ENCODE measurements at regions not wholly inside any gene's neighbourhood (a gene's known extent, or its start where the extent isn't known, plus 50 kb on each side); places are given as distances from the start of the nearest gene placed in this dataset.
A peak's percentile ranks its signal among the peaks of the same experiment; 100 is the strongest.
"Not testable (repeated sequence)": the region's sequence is repeated elsewhere in the genome, so short reads cannot be mapped to it uniquely, and the experiment has no call there.

DNA sequence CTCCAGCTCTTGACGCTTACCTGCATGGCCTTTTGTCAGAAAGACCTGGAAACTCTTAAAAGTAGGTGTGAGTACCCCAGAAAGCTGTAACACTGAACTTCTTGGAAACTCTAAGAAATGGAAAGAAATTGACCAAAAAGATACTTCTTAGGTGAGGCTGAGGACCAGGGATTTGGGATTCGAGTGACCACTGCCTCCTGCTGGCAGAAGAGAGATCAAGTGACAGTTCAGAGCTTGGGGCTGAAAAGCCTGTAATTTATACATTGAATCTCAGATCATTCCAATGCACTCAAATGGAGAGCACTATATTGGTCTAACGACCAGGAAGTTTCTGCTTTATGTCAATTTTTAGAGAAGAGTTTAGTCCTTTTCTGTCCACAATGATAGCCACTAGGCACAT is 204.6 kb downstream of the PDGFRA start:
- Mint-ChIP-seq H3K4me3 (no peak overlapping the region), H3K36me3 (ENCODE audit: low read depth) (no peaks in the 10 kb centered on the region), H3K27ac (no peak overlapping the region), H3K27me3 (peaks cover 28% of the 10 kb centered on the region), H3K4me1 (no peaks in the 10 kb centered on the region), H3K9me3 (no peaks in the 10 kb centered on the region)
- ATAC-seq (replicated peaks), result no peak

DNA sequence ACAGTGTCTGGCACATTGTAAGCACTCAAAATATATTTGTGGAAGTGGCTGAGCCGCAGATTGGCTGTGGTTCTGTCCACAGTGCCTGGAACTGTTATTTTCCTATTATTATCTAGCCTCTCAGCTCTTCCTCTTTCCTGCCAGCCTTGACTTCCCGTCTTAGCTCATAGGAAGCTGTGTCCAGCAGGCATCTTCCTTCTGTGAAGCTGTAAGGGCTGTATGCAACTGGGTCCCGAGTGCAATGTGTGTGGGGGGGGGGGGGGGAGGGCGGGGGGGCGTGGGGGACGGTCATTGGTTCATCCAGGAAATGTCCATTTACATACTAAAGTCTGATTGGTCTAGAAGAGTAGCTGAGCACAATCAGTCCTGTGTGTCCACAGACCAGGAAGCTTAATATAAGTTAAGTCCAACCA is 210.7 kb downstream of the PDGFRA start:
- H3K27ac Mint-ChIP-seq, result no peak overlapping the region
- H3K27me3 Mint-ChIP-seq, result peaks cover 24% of the 10 kb centered on the region

DNA sequence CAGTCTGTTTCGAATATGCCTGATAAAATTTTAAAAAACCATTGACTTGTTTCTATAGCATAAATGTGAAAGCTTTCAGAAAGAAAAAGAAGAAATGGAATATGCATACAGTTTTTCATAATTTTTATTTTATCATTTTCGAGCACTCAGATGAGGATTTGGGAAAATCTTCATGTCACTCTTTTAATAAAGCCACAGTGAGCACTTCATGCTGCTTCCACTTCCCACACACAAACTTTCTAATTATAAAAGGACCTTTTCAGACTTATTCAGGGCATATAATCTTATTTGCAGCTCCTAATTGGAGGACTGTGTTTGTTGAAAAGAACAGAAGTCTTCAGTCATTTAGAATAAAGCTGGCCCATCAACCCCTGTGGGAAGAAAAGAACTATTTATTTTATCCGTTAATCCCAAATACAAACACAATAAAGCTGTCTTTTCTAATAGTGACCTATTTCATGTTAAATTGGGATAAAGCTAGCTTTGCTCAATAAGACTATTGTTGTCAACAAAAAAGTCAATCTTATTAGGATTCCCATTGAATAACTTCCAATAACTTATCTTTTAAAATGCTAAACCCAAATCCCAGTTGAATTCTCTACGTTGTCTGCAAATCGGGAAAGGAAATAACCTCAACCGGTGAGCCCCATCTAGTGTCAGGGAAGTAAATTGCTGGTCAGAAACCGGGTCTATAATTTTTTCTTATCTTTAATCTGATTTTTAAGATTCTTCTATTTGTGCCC is 211.5 kb downstream of the PDGFRA start:
- Mint-ChIP-seq H3K27me3 (peaks cover 22% of the 10 kb centered on the region), H3K4me3 (no peak overlapping the region), H3K36me3 (ENCODE audit: low read depth) (no peaks in the 10 kb centered on the region), H3K4me1 (no peaks in the 10 kb centered on the region), H3K27ac (no peak overlapping the region), H3K9me3 (no peaks in the 10 kb centered on the region)
- ATAC-seq (replicated peaks), result no peak

More for the DNA sequence above, 210.7 kb downstream of the PDGFRA start:
- Mint-ChIP-seq H3K9me3 (no peaks in the 10 kb centered on the region), H3K4me1 (no peaks in the 10 kb centered on the region), H3K36me3 (ENCODE audit: low read depth) (no peaks in the 10 kb centered on the region), H3K4me3 (no peak overlapping the region)
- ATAC-seq (replicated peaks), result peak; percentile 31

DNA sequence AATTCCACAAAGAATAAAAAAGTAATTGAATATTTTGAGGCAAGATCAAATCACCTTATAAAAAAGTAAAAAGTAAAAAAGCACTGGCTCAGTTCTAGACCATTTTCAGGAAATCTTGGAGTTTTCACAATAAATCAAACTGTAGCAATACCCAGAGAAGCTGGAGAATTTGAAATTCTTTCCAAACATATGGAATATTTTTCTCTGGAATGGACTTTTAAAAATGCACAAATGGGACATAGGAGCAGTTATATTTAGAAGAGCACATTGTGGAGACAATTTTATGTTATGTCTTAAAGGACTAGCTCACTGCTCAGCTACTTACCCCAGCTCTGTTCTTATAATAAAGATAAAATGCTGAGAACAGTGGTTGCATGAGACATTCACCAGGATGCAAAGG is 211.9 kb upstream of the KIT start:
- H3K27me3 Mint-ChIP-seq, result peaks cover 7% of the 10 kb centered on the region
- peaks cover 15% of the 10 kb centered on the region for H3K9me3 Mint-ChIP-seq
- H3K4me3 Mint-ChIP-seq, result no peak overlapping the region
- no peaks in the 10 kb centered on the region for H3K36me3 Mint-ChIP-seq (ENCODE audit: low read depth)
- ATAC-seq (replicated peaks), result no peak
- no peak overlapping the region for H3K27ac Mint-ChIP-seq
- H3K4me1 Mint-ChIP-seq, result no peaks in the 10 kb centered on the region

DNA sequence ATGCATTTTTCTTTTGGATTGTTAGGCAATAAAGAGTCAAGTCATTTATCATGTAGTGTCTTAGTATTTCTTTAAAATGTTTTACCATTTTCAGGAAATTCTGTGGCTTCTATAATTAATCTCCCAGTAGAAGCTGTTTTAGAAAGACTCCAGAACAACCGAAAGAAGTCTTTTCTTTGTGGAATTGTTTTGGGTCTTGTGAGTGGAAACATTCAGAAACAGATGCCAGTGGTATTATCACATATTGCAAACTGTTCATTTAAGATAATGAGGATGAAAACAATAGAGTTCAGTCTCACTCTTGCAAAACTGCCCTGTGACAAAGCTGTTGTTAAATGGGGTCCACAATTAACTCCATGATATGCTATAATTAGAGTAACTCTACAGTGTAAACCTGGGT is 211.2 kb upstream of the KIT start:
- Mint-ChIP-seq H3K27me3 (peaks cover 7% of the 10 kb centered on the region), H3K4me3 (no peak overlapping the region), H3K4me1 (no peaks in the 10 kb centered on the region), H3K36me3 (ENCODE audit: low read depth) (no peaks in the 10 kb centered on the region), H3K9me3 (peaks cover 15% of the 10 kb centered on the region), H3K27ac (no peak overlapping the region)
- no peak for ATAC-seq (replicated peaks)

DNA sequence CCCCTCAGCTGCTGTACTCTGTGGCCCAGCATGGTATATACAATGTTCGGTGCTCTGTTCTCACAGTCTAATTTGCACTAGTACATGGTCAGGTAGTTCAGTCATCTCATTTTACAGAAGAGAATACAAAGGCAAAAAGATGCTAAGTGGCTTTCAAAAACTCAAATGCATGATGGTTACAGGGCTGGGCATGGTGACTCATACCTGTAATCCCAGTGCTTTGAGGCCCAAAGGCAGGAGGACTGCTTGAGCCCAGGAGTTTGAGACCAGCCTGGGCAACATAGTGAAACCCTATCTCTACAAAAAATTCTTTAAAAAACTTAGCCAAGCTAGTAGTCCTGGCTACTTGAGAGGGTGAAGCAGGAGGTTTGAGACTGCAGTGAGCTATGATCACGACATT is 210.5 kb upstream of the KIT start:
- H3K4me1 Mint-ChIP-seq, result no peaks in the 10 kb centered on the region
- no peak overlapping the region for H3K4me3 Mint-ChIP-seq
- H3K27ac Mint-ChIP-seq, result no peak overlapping the region
- peaks cover 21% of the 10 kb centered on the region for H3K9me3 Mint-ChIP-seq
- no peak for ATAC-seq (replicated peaks)
- H3K27me3 Mint-ChIP-seq, result peaks cover 12% of the 10 kb centered on the region
- H3K36me3 Mint-ChIP-seq (ENCODE audit: low read depth), result no peaks in the 10 kb centered on the region

DNA sequence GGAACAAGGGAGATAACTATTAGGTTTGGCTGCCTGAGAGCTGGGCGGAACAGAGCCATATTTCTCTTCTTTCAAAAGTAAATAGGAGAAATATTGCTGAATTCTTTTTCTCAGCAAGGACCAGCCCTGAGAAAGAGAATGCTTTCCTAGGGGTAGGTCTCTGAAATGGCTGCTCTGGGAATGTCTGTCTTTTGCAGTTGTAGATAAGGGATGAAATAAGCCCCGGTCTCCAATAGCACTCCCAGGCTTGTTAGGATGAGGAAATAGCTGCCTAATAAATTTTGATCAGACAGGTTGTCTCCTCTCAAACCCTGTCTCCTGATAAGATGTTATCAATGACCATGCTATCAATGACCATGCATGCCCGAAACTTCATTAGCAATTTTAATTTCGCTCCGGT is 207.8 kb upstream of the KIT start:
- peaks cover 11% of the 10 kb centered on the region for H3K27me3 Mint-ChIP-seq
- H3K4me3 Mint-ChIP-seq, result no peak overlapping the region
- H3K9me3 Mint-ChIP-seq, result peaks cover 22% of the 10 kb centered on the region
- H3K36me3 Mint-ChIP-seq (ENCODE audit: low read depth), result no peaks in the 10 kb centered on the region
- H3K27ac Mint-ChIP-seq, result no peak overlapping the region
- no peaks in the 10 kb centered on the region for H3K4me1 Mint-ChIP-seq
- ATAC-seq (replicated peaks), result no peak

DNA sequence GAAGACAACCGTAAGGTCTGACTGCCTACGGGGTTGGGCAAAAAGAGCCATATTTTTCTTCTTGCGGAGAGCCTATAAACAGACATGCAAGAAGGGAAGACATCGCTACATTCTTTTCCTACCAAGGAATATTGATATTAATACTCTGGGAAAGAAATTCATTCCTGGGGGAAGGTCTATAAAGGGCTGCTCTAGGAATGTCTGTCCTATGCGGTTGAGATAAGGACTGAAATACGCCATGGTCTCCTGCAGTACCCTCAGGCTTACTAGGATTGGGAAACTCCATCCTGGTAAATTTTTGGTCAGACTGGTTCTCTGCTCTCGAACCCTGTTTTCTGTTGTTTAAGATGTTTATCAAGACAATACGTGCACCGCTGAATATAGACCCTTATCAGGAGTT is 190.8 kb upstream of the KIT start:
- not testable (repeated sequence) for H3K36me3 Mint-ChIP-seq (ENCODE audit: low read depth); H3K27ac Mint-ChIP-seq; ATAC-seq (replicated peaks); H3K4me3 Mint-ChIP-seq; H3K4me1 Mint-ChIP-seq; H3K27me3 Mint-ChIP-seq
- peaks cover 14% of the 10 kb centered on the region for H3K9me3 Mint-ChIP-seq

DNA sequence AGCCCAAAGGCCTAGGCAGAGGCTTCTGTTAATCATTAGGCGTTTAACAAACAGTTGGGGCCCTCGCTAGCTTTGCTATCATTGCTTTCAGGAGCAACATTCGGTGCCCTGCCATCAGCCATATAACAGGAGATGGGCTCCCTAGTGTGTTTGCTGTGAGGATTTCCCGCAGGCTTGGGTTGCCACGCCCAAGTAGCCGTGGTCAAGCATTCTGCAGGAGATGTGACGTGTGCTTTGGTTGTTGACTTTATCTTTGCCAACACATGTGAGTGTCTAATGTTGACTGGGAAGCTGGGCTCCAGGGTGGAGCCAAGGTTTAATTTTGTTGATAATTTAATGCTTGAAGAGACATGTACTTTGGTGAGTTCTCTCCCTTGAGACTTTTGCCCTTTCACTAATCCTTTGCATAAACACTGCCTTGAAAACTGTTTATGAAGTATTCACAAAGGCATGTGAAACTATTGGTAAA is 184.6 kb upstream of the KIT start:
- peaks cover 10% of the 10 kb centered on the region for H3K27me3 Mint-ChIP-seq

DNA sequence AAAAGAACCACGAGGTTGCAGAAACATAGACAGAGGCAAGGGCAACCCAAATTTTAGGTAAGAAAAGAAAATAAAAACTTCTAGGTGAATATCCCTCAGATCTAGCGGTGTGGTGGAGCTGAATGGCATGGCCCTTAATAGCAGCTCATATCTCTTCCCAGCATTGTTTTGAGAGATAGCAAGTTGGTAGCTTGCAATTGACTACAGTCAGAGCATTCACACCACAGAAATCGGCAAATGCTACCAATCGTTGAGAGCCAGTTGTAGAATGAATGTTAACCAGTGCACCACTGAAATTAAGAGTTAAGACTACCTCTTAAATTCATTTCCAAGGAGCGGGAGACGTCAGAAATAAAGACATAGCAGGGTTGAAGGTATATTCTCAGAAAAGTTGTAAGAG is 184.0 kb upstream of the KIT start:
- H3K27me3 Mint-ChIP-seq, result peaks cover 10% of the 10 kb centered on the region
- no peaks in the 10 kb centered on the region for H3K36me3 Mint-ChIP-seq (ENCODE audit: low read depth)
- peaks cover 12% of the 10 kb centered on the region for H3K9me3 Mint-ChIP-seq
- no peak overlapping the region for H3K27ac Mint-ChIP-seq
- H3K4me1 Mint-ChIP-seq, result no peaks in the 10 kb centered on the region
- no peak for ATAC-seq (replicated peaks)
- no peak overlapping the region for H3K4me3 Mint-ChIP-seq

More for the DNA sequence above, 184.6 kb upstream of the KIT start:
- ATAC-seq (replicated peaks), result no peak
- H3K4me3 Mint-ChIP-seq, result no peak overlapping the region
- H3K4me1 Mint-ChIP-seq, result no peaks in the 10 kb centered on the region
- peaks cover 12% of the 10 kb centered on the region for H3K9me3 Mint-ChIP-seq
- no peaks in the 10 kb centered on the region for H3K36me3 Mint-ChIP-seq (ENCODE audit: low read depth)
- no peak overlapping the region for H3K27ac Mint-ChIP-seq

DNA sequence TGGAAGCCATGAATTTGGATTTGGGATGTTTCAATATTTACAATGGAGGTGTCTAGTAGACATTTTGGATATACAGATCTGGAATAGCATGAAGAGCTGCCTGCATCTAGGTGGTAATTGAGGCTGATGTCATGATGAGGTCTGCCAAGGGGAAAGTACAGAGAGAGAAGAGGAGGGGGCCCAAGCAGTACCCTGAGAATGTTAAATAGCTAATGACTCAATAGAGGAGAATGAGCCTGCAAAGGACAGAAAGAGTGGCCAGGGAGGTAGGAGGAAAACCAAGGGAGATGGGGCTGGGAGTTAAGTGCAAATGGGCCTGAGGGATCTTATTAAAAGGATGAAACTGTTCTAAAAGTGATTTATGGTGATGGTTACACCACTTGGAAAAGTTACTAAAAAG is 182.2 kb upstream of the KIT start:
- ATAC-seq (replicated peaks), result no peak
- H3K27ac Mint-ChIP-seq, result no peak overlapping the region
- no peaks in the 10 kb centered on the region for H3K36me3 Mint-ChIP-seq (ENCODE audit: low read depth)
- H3K27me3 Mint-ChIP-seq, result peaks cover 10% of the 10 kb centered on the region
- H3K9me3 Mint-ChIP-seq, result peaks cover 17% of the 10 kb centered on the region
- H3K4me1 Mint-ChIP-seq, result no peaks in the 10 kb centered on the region
- no peak overlapping the region for H3K4me3 Mint-ChIP-seq

DNA sequence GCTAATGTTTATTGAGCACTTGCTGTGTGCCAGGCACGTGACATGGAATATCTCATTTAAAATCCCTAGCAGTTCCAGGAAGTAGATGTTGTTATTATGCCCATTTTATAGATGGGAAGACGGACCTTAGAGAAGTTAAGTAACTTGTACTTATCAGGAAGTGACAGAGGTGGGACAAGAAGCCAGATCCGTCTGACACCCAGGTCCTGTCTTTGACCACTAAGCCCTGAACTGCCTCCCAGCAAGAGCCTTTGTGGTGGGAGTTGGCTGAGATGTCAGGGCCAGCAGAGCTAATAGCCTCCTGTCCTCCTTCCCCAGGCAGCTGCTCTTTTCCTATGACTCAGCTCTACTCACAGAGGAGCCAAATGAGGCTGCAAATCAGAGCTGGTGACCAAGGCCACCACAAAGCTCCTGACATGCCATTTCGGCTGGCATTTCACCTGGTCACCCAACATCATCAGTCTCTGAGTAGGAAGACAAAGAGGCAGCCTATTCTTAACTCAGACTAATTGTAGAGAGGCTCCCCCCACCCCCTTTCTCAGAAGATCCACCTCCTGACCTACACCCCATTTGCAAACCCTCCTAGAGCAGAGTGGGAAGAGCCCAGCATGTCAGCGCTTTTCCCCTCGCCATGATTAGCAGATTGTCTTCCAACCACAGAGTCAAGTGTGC is 175.1 kb upstream of the KIT start:
- Mint-ChIP-seq H3K36me3 (ENCODE audit: low read depth) (no peaks in the 10 kb centered on the region), H3K27me3 (no peaks in the 10 kb centered on the region), H3K4me3 (no peak overlapping the region), H3K9me3 (peaks cover 9% of the 10 kb centered on the region), H3K4me1 (no peaks in the 10 kb centered on the region), H3K27ac (no peak overlapping the region)
- no peak for ATAC-seq (replicated peaks)

DNA sequence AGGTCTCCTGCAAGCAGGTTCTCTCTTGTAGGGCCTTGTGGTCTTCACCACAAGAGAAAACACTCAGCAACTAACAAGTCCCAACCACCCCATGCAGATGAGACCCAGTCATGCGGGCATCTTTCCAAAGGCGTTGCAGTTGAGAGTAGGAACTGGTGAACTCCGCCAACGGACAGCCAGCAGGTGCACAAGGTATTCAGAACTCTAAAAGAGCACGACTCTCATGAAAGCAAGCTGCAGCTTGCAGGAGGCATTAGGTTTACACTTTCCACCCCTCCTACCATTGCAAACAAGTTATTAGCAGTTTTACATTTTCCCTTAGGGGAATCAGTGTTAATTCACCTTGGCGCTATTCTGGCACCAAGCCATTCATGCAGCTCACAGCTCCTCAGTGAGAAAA is 173.4 kb upstream of the KIT start:
- Mint-ChIP-seq H3K27ac (no peak overlapping the region), H3K36me3 (ENCODE audit: low read depth) (no peaks in the 10 kb centered on the region), H3K27me3 (no peaks in the 10 kb centered on the region), H3K4me1 (no peaks in the 10 kb centered on the region), H3K9me3 (peaks cover 5% of the 10 kb centered on the region), H3K4me3 (no peak overlapping the region)
- ATAC-seq (replicated peaks), result no peak

DNA sequence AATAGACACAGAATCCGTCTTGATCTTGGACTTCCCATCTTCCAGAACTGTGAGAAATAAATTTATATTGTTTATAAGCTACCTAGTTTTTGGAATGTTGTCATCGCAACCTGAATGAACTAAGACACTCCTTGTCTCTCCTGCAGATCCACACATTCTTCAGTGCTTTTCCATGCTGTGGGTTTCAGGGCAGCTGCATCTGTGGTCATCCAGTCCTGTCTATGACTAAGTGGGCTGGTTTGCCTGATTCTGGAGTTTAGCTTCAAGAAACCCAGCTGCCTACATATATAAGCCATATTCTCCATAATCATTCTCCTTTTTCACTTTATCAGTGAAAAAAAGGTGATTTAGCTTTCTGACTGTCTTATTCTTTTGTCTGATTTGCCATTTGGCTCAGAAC is 170.3 kb upstream of the KIT start:
- no peaks in the 10 kb centered on the region for H3K9me3 Mint-ChIP-seq
- H3K27ac Mint-ChIP-seq, result no peak overlapping the region
- H3K36me3 Mint-ChIP-seq (ENCODE audit: low read depth), result no peaks in the 10 kb centered on the region
- no peaks in the 10 kb centered on the region for H3K4me1 Mint-ChIP-seq
- no peaks in the 10 kb centered on the region for H3K27me3 Mint-ChIP-seq
- no peak overlapping the region for H3K4me3 Mint-ChIP-seq
- no peak for ATAC-seq (replicated peaks)

DNA sequence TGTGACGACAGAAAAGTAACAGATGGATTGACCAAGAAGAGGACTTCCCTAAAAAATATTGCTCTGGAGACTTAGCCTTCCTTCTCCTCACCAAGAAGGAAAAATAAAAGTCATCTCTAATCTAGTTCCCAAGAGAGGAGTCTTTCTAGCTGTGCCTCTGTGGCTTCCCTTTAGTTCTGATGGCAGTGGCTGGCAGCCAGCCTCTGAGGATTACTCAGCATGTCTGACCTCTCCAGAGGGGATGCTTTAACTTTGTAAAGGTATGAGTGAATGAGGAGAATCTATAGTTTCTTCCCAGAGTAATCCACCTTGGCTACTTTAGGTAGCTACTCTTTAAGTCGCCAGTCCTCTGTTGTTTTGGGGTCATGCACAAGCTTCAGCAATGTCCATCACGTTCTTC is 163.9 kb upstream of the KIT start:
- ATAC-seq (replicated peaks), result no peak

More for the DNA sequence above, 163.9 kb upstream of the KIT start:
- Mint-ChIP-seq H3K36me3 (ENCODE audit: low read depth) (no peaks in the 10 kb centered on the region), H3K4me3 (no peak overlapping the region), H3K4me1 (no peaks in the 10 kb centered on the region), H3K27me3 (peaks cover 3% of the 10 kb centered on the region), H3K9me3 (no peaks in the 10 kb centered on the region), H3K27ac (no peak overlapping the region)

Measured in activated T-helper 17 cell treated with anti-CD3 and anti-CD28 coated beads, Interleukin-2, amount 50 U/mL, for 72 hours (primary cell).